ENCODE measurements at regions not wholly inside any gene's neighbourhood (a gene's known extent, or its start where the extent isn't known, plus 50 kb on each side); places are given as distances from the start of the nearest gene placed in this dataset.
"Not testable (repeated sequence)": the region's sequence is repeated elsewhere in the genome, so short reads cannot be mapped to it uniquely, and the experiment has no call there.

DNA sequence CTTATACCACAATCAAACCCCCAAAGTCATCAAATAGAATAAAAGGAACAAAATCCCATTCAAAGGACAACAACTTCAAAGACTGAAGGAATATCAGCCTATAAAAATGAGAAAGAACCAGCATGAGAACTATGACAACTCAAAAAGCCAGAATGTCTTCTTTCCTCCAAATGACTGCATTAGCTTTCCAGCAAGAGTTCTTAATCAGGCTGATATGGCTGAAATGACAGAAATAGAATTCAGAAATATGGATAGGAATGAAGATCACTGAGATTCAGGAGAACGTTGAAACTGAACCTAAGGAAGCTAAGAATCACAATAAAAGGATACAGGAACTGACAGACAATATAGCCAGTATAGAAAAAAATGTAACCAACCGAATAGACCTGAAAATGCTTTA is 109.5 kb downstream of the SINHCAF start:
- no peaks in the 10 kb centered on the region for H3K36me3 ChIP-seq (ENCODE audit: control insufficient read depth, insufficient read depth, low read length)
- H3K4me3 ChIP-seq (ENCODE audit: low read length): no peak overlapping the region
- no peak for DNase-seq
- H3K27ac ChIP-seq (ENCODE audit: low read length): no peak overlapping the region
- H3K9me3 ChIP-seq (ENCODE audit: control insufficient read depth, low read depth, low read length): no peaks in the 10 kb centered on the region
- peaks cover 3% of the 10 kb centered on the region for H3K27me3 ChIP-seq (ENCODE audit: control insufficient read depth, insufficient read depth, low read length)
- no peaks in the 10 kb centered on the region for H3K4me1 ChIP-seq (ENCODE audit: control insufficient read depth, insufficient read depth, low read length)
- WGBS (ENCODE audit: insufficient coverage, low lambda C conversion rate): 100% methylated on average over 1 of the region's 2 CpGs

DNA sequence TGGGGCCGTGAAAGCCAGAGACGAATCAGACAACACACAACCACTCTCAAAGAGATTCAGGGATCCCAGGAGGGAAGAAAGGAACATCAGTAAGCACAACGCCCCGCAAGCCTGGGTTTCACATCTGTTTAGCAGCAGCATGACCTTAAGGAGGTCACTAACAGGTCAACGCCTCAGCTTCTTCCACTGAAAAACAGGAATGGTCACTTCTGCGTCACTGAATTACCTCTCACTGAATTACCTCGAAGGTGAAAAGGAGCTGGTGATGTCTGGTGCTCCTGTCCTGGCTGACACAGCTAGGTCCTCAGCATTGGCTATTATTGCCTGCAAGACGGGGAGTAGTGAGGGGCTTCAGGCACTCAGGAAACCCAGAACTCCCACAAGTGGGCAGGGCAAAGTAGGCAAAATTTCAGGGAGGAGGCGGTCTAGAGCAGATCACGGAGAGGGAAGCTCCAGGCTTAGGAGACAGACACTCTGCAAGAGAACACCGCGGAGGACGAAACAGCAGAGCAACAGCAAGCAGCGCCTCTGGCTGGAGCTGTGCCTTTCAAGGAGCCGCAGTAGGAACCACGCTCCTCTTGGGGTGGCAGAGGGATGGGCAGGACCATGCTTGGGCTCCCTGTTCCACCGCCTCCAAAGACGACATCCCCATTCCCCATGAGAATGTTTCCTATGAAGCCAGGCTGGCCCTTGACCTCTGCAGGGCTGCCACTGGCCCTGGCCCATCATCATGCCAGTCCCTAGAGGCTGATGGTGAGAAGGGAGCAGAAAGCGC is 108.4 kb downstream of the SINHCAF start:
- Histone ChIP-seq H3K4me1 (ENCODE audit: control insufficient read depth, insufficient read depth, low read length) (no peaks in the 10 kb centered on the region), H3K4me3 (ENCODE audit: low read length) (no peak overlapping the region), H3K9me3 (ENCODE audit: control insufficient read depth, low read depth, low read length) (no peaks in the 10 kb centered on the region), H3K36me3 (ENCODE audit: control insufficient read depth, insufficient read depth, low read length) (no peaks in the 10 kb centered on the region), H3K27me3 (ENCODE audit: control insufficient read depth, insufficient read depth, low read length) (peaks cover 3% of the 10 kb centered on the region), H3K27ac (ENCODE audit: low read length) (no peak overlapping the region)
- no CpG with 5 or more reads among the region's 19 CpGs for WGBS (ENCODE audit: insufficient coverage, low lambda C conversion rate)
- no peak for DNase-seq

DNA sequence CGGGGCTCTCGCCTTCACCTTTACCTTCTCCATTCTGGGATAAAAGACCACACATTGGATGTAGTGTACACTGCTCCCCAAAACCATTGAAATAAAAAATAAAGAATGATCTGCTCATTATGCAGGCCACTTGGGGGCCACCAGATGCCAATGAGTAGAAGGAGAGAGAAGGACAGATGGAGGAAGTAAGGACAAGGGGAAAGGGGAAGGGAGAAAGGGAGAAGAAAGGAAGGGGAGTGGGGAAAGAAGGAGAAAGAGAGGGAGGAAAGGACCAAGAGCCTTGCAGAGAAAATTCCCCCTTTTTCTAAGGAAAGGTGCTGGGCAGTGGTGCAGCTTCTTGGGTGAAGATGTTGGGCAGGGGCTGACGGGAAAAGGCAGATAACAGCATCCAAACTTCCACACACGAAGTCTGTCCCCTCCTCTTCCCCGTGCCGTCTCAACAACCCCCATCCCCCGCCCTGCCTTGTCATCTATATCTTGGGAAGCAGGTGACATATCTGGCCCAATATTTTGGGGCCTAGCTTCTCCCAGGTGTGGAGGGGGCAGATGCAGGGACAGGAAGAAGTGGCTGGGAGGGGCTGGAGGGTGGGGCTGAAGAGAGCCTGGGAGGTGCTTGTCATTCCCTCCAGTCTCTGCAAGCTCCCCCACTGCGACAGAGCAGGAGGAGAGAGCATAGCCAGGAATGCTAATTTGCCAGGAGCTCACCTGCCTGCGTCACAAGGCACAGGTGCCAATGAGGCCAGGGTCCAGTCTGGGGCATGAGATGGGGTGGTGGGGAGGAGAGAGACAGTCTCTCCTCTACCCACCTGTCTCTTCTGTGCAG is 107.5 kb downstream of the SINHCAF start:
- H3K27me3 ChIP-seq (ENCODE audit: control insufficient read depth, insufficient read depth, low read length): peaks cover 3% of the 10 kb centered on the region
- no peaks in the 10 kb centered on the region for H3K36me3 ChIP-seq (ENCODE audit: control insufficient read depth, insufficient read depth, low read length)
- H3K4me1 ChIP-seq (ENCODE audit: control insufficient read depth, insufficient read depth, low read length): no peaks in the 10 kb centered on the region
- H3K4me3 ChIP-seq (ENCODE audit: low read length): no peak overlapping the region
- no peaks in the 10 kb centered on the region for H3K9me3 ChIP-seq (ENCODE audit: control insufficient read depth, low read depth, low read length)
- H3K27ac ChIP-seq (ENCODE audit: low read length): no peak overlapping the region
- peak in 1 of 2 donors; percentile 19 for DNase-seq
- WGBS (ENCODE audit: insufficient coverage, low lambda C conversion rate): no CpG with 5 or more reads among the region's 9 CpGs

DNA sequence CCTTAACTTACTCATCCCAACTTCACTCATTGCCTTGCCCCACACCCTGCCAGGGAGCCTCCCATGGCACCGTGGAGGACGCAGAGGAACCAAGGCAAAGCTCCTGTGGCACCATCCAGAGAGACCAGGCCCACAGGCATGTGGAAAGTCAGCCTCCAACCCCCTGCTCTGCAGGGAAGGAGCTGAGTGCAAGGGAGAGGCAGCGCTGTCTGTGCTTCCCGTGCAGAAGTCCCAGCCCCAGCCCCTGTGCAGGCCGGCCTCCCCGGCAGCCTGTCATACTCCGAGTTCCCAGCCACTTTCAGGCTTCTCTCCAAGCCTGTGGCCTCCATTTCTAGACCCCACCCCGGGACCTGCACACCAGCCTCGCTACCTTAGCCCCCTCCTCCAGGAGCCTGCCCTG is 106.4 kb downstream of the SINHCAF start:
- Histone ChIP-seq H3K4me3 (ENCODE audit: low read length) (no peak overlapping the region), H3K27ac (ENCODE audit: low read length) (no peak overlapping the region), H3K36me3 (ENCODE audit: control insufficient read depth, insufficient read depth, low read length) (no peaks in the 10 kb centered on the region), H3K27me3 (ENCODE audit: control insufficient read depth, insufficient read depth, low read length) (peaks cover 3% of the 10 kb centered on the region), H3K4me1 (ENCODE audit: control insufficient read depth, insufficient read depth, low read length) (no peaks in the 10 kb centered on the region), H3K9me3 (ENCODE audit: control insufficient read depth, low read depth, low read length) (no peaks in the 10 kb centered on the region)
- DNase-seq: no peak
- WGBS (ENCODE audit: insufficient coverage, low lambda C conversion rate): no CpG with 5 or more reads among the region's 9 CpGs

DNA sequence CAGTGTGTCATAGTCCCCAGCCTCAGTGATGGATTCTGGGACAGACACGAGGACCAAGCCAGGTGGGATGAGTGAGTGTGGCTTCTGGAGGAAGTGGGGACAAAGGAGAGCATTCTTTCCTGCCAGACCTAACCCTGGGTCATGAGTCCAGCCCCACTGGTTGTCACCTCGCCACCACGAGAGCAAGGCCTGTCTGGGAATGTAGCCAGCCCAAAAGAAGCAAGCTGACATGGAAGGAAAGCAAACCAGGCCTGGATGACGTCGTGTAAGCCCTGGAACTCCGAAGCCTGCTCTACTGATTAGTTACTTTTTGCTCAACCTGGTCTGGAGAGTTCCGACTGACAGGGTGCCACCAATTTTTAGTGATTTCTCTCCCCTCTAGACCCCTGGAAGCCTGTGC is 105.9 kb downstream of the SINHCAF start:
- no CpG with 5 or more reads among the region's 7 CpGs for WGBS (ENCODE audit: insufficient coverage, low lambda C conversion rate)
- Histone ChIP-seq H3K36me3 (ENCODE audit: control insufficient read depth, insufficient read depth, low read length) (no peaks in the 10 kb centered on the region), H3K27ac (ENCODE audit: low read length) (no peak overlapping the region), H3K9me3 (ENCODE audit: control insufficient read depth, low read depth, low read length) (no peaks in the 10 kb centered on the region), H3K4me1 (ENCODE audit: control insufficient read depth, insufficient read depth, low read length) (no peaks in the 10 kb centered on the region), H3K4me3 (ENCODE audit: low read length) (no peak overlapping the region), H3K27me3 (ENCODE audit: control insufficient read depth, insufficient read depth, low read length) (peaks cover 3% of the 10 kb centered on the region)
- DNase-seq: no peak

DNA sequence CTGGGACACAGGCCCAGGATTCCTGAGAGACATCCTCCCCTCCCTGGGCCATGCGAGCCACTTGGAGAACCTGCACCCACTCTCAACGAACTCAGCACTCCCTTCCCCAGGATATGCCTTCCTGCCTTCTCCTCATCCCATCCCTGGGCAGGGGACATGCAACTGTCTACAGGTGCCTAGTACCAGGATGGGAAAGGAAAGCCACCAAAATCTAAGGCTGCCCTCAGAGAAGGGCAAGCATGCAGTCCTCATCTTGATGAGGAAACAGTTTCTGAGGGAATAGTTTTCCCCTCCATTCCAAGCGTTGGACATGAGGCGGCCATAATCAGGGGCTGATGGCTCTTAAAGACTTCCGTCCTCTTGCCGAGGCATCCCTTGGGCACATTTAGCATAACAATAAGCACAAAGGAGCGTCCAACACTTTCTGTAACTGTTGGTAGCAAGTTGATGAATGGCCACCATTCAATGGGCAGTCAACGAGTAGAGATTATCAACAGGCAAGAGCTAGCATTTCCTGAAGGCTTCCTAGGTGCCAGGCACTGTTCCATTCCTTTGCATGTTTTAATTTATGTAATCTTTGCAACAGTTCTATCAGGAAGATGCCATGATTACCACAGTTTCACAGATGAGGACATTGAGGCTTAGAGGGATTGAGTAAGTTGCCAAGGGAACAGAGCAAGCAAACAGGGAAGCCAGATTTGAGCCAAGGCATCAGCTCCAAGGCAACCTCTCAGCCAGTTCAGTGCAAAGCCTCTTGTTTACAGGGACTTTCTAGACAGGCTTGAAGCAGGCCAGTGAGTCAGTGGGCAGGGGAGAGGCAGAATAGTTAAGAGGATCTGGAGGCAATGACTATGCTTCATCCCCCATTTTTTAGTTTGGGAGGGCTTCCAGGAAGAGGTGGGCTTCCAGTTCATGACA is 105.1 kb downstream of the SINHCAF start:
- DNase-seq: no peak
- Histone ChIP-seq H3K27me3 (ENCODE audit: control insufficient read depth, insufficient read depth, low read length) (peaks cover 3% of the 10 kb centered on the region), H3K36me3 (ENCODE audit: control insufficient read depth, insufficient read depth, low read length) (no peaks in the 10 kb centered on the region), H3K9me3 (ENCODE audit: control insufficient read depth, low read depth, low read length) (no peaks in the 10 kb centered on the region), H3K4me3 (ENCODE audit: low read length) (no peak overlapping the region), H3K4me1 (ENCODE audit: control insufficient read depth, insufficient read depth, low read length) (no peaks in the 10 kb centered on the region), H3K27ac (ENCODE audit: low read length) (no peak overlapping the region)
- WGBS (ENCODE audit: insufficient coverage, low lambda C conversion rate): no CpG with 5 or more reads among the region's 8 CpGs

DNA sequence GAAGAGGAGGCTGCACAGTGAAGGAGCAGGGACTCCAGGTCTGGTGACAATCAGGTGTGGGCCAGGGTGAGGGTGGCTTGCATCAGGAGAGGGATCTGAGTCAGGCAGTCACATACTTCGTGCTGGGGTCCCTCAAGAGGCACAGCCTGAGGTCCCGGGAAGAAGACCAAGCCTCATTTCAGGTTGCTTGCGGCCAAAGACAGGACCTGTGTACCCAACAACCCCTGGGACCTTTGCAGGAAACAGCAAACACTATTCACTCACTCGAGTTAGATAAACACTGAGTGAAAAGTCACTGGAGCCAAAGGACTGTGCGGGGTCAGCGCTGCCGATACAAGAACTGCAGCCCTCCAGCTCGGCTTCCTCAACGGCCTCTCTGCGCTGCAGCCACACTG is 104.4 kb downstream of the SINHCAF start:
- Histone ChIP-seq H3K36me3 (ENCODE audit: control insufficient read depth, insufficient read depth, low read length) (no peaks in the 10 kb centered on the region), H3K4me1 (ENCODE audit: control insufficient read depth, insufficient read depth, low read length) (no peaks in the 10 kb centered on the region), H3K9me3 (ENCODE audit: control insufficient read depth, low read depth, low read length) (no peaks in the 10 kb centered on the region), H3K27ac (ENCODE audit: low read length) (no peak overlapping the region), H3K4me3 (ENCODE audit: low read length) (no peak overlapping the region), H3K27me3 (ENCODE audit: control insufficient read depth, insufficient read depth, low read length) (peaks cover 3% of the 10 kb centered on the region)
- DNase-seq: no peak
- no CpG with 5 or more reads among the region's 10 CpGs for WGBS (ENCODE audit: insufficient coverage, low lambda C conversion rate)

DNA sequence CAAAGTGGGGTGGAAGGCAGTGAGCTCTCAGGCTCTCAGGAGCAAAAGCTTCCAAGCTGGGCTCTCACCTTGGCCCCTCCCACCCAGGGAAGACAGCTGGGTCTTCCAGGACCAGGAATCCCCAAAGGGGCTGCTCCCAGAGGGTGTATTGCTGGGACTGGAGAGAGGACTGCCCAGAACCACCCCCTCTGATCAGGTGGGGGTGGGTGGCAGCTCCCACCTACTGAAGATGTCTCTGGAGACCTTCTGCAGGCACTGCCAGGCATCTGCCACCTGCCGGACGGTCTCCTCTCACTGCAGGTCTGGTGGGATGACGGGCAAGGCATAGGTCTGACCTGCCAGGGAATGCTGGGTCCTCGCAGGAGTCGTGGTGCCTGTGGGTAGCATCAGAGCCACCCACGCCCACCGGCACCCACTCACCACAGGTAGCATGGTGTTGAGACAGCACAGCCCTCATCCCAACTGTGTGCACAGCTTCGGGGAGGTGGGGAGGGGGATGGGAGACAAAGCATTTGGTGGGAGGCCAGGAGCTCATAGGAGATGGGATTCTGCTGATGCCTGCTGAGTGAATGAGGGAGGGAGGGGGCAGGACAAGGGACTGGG is 103.2 kb downstream of the SINHCAF start:
- Histone ChIP-seq H3K4me1 (ENCODE audit: control insufficient read depth, insufficient read depth, low read length) (no peaks in the 10 kb centered on the region), H3K4me3 (ENCODE audit: low read length) (no peak overlapping the region), H3K36me3 (ENCODE audit: control insufficient read depth, insufficient read depth, low read length) (no peaks in the 10 kb centered on the region), H3K27me3 (ENCODE audit: control insufficient read depth, insufficient read depth, low read length) (peaks cover 3% of the 10 kb centered on the region), H3K9me3 (ENCODE audit: control insufficient read depth, low read depth, low read length) (no peaks in the 10 kb centered on the region), H3K27ac (ENCODE audit: low read length) (no peak overlapping the region)
- DNase-seq: no peak
- WGBS (ENCODE audit: insufficient coverage, low lambda C conversion rate): no CpG with 5 or more reads among the region's 8 CpGs

DNA sequence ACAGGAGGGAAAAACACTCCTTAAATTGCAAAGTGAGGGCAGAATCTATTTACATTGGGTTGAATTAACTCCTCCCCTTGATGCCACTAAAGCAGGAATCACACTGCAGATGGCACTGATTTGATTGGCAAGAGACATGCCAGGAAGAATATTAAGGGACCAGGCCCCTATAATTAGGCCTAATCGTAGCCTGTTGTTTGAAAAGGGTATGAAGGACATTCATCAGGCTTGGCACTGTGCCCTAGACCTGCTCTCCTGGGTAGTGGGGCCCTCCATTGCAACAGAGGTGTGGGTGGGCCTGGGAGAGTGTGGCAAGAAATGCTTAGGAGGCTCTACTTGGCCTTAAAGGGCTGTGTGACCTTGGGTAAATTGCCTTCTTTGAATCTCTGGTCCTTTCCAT is 102.3 kb downstream of the SINHCAF start:
- H3K4me1 ChIP-seq (ENCODE audit: control insufficient read depth, insufficient read depth, low read length); H3K27ac ChIP-seq (ENCODE audit: low read length); H3K9me3 ChIP-seq (ENCODE audit: control insufficient read depth, low read depth, low read length); H3K27me3 ChIP-seq (ENCODE audit: control insufficient read depth, insufficient read depth, low read length); H3K4me3 ChIP-seq (ENCODE audit: low read length); DNase-seq; H3K36me3 ChIP-seq (ENCODE audit: control insufficient read depth, insufficient read depth, low read length): not testable (repeated sequence)
- WGBS (ENCODE audit: insufficient coverage, low lambda C conversion rate): no CpG with 5 or more reads among the region's 1 CpG

All from large intestine (tissue), 3 donors.